GM12878 (cell line): ENCODE measurements at regions not wholly inside any gene's neighbourhood (a gene's known extent, or its start where the extent isn't known, plus 50 kb on each side); places are given as distances from the start of the nearest gene placed in this dataset.

Experiments used
- ATAC-seq: fragments of 200-7000 bp; cut with Tn5 transposase; 3 replicates; pipeline ENCODE4 v1.9.1; 2020; ENCODE audit warnings: mild to moderate bottlenecking, moderate library complexity
- BruUV-seq: library from RNA; stranded (reverse); fragments of 400-500 nt; replicated peaks from 2 replicates; lab custom pipeline; 2021; lab: Mats Ljungman, UMichigan
- CTCF ChIA-PET: fragments of 300-600 bp; sonication (Branson Sonifier 250); formaldehyde crosslinking; extraction: SDS; loops from one replicate; lab custom pipeline; 2021; ENCODE audit warnings: inconsistent platforms; lab: Yijun Ruan, JAX
- POLR2A ChIA-PET: fragments of 350-600 bp; formaldehyde crosslinking; extraction: SDS; loops from one replicate; lab custom pipeline; 2021; ENCODE audit warnings: inconsistent platforms; lab: Charles Lee
- RAD21 ChIA-PET: fragments of 300-600 bp; sonication (Branson Sonifier 250); formaldehyde crosslinking; loops from one replicate; lab custom pipeline; 2023; ENCODE audit warnings: antibody characterized with exemption; ENCODE audit not compliant: unreplicated experiment; lab: Charles Lee
- SMC1A ChIA-PET: fragments of 300-600 bp; sonication (Branson Sonifier 250); formaldehyde crosslinking; loops from one replicate; lab custom pipeline; 2023; ENCODE audit not compliant: unreplicated experiment, uncharacterized antibody; lab: Charles Lee
- DNase-seq: peaks from one replicate; pipeline ENCODE4 v3.0.0-alpha.2; 2011; ENCODE audit warnings: low read depth, low spot score
- FAIRE-seq: peaks from 3 replicates; lab custom pipeline; 2011; peaks lifted over from hg19 to GRCh38; lab: Jason Lieb, UNC
- H2AFZ ChIP-seq: 2 replicates; pipeline ENCODE4 v1.6.0; 2011; ENCODE audit warnings: low read depth, low read length, control low read depth; ENCODE audit not compliant: control insufficient read depth
- H3K27ac ChIP-seq: 2 replicates; pipeline ENCODE4 v1.5.1; 2011; ENCODE audit warnings: control low read depth; ENCODE audit not compliant: control insufficient read depth, insufficient read depth
- H3K27me3 ChIP-seq, 2 experiments: replicated peaks in 1 of 2; 2 replicates each; pipeline versions ENCODE4 v1.6.0 to v1.6.1; 2011; ENCODE audit warnings: low read length in 1 of 2; ENCODE audit not compliant: control insufficient read depth in 2 of 2, insufficient read depth in 2 of 2
- H3K36me3 ChIP-seq, 2 experiments: 2 replicates each; pipeline ENCODE4 v1.5.1; 2011; ENCODE audit warnings: low read length in 1 of 2; ENCODE audit not compliant: control insufficient read depth in 2 of 2, insufficient read depth in 2 of 2
- H3K4me1 ChIP-seq: 2 replicates; pipeline ENCODE4 v1.6.1; 2011; ENCODE audit warnings: mild to moderate bottlenecking, low read length, moderate library complexity, mixed read lengths; ENCODE audit not compliant: control insufficient read depth, insufficient read depth
- H3K4me2 ChIP-seq: 2 replicates; pipeline ENCODE4 v1.6.0; 2011; ENCODE audit warnings: control low read depth; ENCODE audit not compliant: control insufficient read depth, insufficient read depth
- H3K4me3 ChIP-seq: fragments of 200-600 bp; sonication (generic); 2 replicates; pipeline ENCODE4 v1.5.1; 2016
- H3K79me2 ChIP-seq: 2 replicates; pipeline ENCODE4 v1.6.0; 2011; ENCODE audit warnings: low read length; ENCODE audit not compliant: control insufficient read depth, insufficient read depth
- H3K9ac ChIP-seq: 2 replicates; pipeline ENCODE4 v1.8.0; 2011; ENCODE audit warnings: low read length, control low read depth, mixed read lengths; ENCODE audit not compliant: control insufficient read depth, insufficient read depth
- H3K9me3 ChIP-seq: replicated peaks from 3 replicates; pipeline ENCODE4 v1.5.1; 2011; ENCODE audit warnings: mild to moderate bottlenecking, low read length; ENCODE audit not compliant: control insufficient read depth, insufficient read depth
- H4K20me1 ChIP-seq: 2 replicates; pipeline ENCODE4 v1.6.0; 2011; ENCODE audit not compliant: control insufficient read depth, insufficient read depth
- BMI1 ChIP-seq: fragments of 450-650 bp; IDR thresholded peaks from 2 replicates; pipeline ENCODE4 v1.6.1; 2016; ENCODE audit warnings: mild to moderate bottlenecking, moderate library complexity, borderline replicate concordance
- CBX3 ChIP-seq: fragments of 200-600 bp; sonication (generic); IDR thresholded peaks from 2 replicates; pipeline ENCODE4 v1.6.1; 2016; ENCODE audit warnings: low read depth, borderline replicate concordance
- GATAD2B ChIP-seq: fragments of 450-650 bp; conservative IDR thresholded peaks from 2 replicates; pipeline ENCODE4 v1.6.1; 2017; ENCODE audit warnings: low read depth, mild to moderate bottlenecking, moderate library complexity
- IKZF1 ChIP-seq: fragments of 450-650 bp; conservative IDR thresholded peaks from 2 replicates; pipeline ENCODE4 v1.6.1; 2017; ENCODE audit warnings: antibody characterized with exemption, mild to moderate bottlenecking
- IRF4 ChIP-seq: IDR thresholded peaks from 2 replicates; pipeline ENCODE4 v1.6.1; 2011; ENCODE audit warnings: low read depth, low read length
- SRF ChIP-seq, 2 experiments: IDR thresholded peaks; 2 replicates each; pipeline ENCODE4 v1.6.1; 2011; ENCODE audit warnings: low read depth in 2 of 2, low read length in 2 of 2, mild to moderate bottlenecking in 1 of 2, moderate library complexity in 1 of 2
- TAF1 ChIP-seq: IDR thresholded peaks from 2 replicates; pipeline ENCODE4 v1.6.1; 2011; ENCODE audit warnings: mild to moderate bottlenecking, low read depth, low read length, borderline replicate concordance
- WGBS: methylation state at CpG from one replicate; pipeline ENCODE4 v1.1.6; 2016; ENCODE audit warnings: low lambda C conversion rate; ENCODE audit not compliant: insufficient replicate concordance, insufficient coverage; ENCODE audit errors: missing lambda C conversion rate; 5-methylcytosine and 5-hydroxymethylcytosine counted together
- in situ Hi-C: fragments of 300-500 bp; cut with MboI; formaldehyde crosslinking; loops from 9 replicates; pipeline ENCODE4 v1.14.3; 2018; ENCODE audit warnings: mixed read lengths
- intact Hi-C: fragments of 100-400 bp; cut with micrococcal nuclease; formaldehyde crosslinking; loops from one replicate; pipeline ENCODE4 v1.14.2; 2022; ENCODE audit not compliant: unreplicated experiment
- TF ChIP-seq, protein P1 (sequence below): IDR thresholded peaks from 2 replicates; pipeline ENCODE4 v1.6.1; 2012; ENCODE audit warnings: low read depth, low read length, improper control_type of control experiment
- TF ChIP-seq, protein P2 (sequence below): fragments of 450-650 bp; IDR thresholded peaks from 2 replicates; pipeline ENCODE4 v1.6.1; 2017; ENCODE audit warnings: borderline replicate concordance
- TF ChIP-seq, protein P3 (sequence below): fragments of 450-650 bp; IDR thresholded peaks from 2 replicates; pipeline ENCODE4 v1.6.1; 2016; ENCODE audit warnings: mild to moderate bottlenecking
- TF ChIP-seq, protein P4 (sequence below): fragments of 150-350 bp; IDR thresholded peaks from 2 replicates; pipeline ENCODE4 v1.6.1; 2016; ENCODE audit warnings: low read depth, low read length

DNA sequence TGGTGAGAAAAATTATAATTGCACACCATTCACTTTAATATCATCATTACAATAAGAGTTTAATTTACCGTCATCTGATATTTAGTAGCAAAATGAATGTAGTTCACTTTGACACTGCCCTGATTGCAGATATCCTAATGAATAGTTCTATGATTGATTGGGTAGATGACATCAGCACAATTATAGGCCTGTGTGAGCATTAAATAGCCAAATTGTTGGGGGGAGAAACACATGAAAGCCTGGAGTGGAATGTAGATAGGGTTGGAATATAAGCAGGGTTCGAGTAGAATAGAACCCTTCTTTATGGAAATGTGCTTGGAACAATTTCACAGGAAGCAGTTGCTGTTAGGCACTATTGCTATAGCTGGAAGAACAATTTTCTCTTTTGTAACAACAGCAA is 1526.2 kb downstream of the RPA4 start:
- no peak overlapping the region for H3K4me3 ChIP-seq
- intact Hi-C loops, result no loop called here
- FAIRE-seq (no peak), DNase-seq (no peak), ATAC-seq (no peak)
- 48% methylated on average over 2 of the region's 2 CpGs for WGBS
- SMC1A ChIA-PET, result no interaction called here
- in situ Hi-C loops, result no loop called here
- no peaks in the 10 kb centered on the region for H3K36me3 ChIP-seq
- H3K9me3 ChIP-seq, result no peaks in the 10 kb centered on the region
- H3K4me1 ChIP-seq, result no peaks in the 10 kb centered on the region
- TF ChIP-seq, protein P1, sequence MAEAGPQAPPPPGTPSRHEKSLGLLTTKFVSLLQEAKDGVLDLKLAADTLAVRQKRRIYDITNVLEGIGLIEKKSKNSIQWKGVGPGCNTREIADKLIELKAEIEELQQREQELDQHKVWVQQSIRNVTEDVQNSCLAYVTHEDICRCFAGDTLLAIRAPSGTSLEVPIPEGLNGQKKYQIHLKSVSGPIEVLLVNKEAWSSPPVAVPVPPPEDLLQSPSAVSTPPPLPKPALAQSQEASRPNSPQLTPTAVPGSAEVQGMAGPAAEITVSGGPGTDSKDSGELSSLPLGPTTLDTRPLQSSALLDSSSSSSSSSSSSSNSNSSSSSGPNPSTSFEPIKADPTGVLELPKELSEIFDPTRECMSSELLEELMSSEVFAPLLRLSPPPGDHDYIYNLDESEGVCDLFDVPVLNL, result no peak
- TF ChIP-seq TAF1, result no peak
- no TSS peak for BruUV-seq
- CTCF ChIA-PET, result no interaction called here
- H3K9ac ChIP-seq, result no peak overlapping the region
- POLR2A ChIA-PET, result no interaction called here
- H3K79me2 ChIP-seq, result no peaks in the 10 kb centered on the region
- H4K20me1 ChIP-seq, result no peaks in the 10 kb centered on the region
- no peaks in the 10 kb centered on the region for H3K27me3 ChIP-seq
- no peak overlapping the region for H3K4me2 ChIP-seq
- H3K27ac ChIP-seq, result no peak overlapping the region
- RAD21 ChIA-PET, result no interaction called here
- H2AFZ ChIP-seq, result no peak overlapping the region

GRCh38 chrX:98412058-98412457 is 1528.3 kb downstream of the RPA4 start:
- Histone ChIP-seq H2AFZ (no peak overlapping the region), H3K4me3 (no peak overlapping the region), H3K9me3 (no peaks in the 10 kb centered on the region), H3K9ac (no peak overlapping the region), H3K27me3 (no peaks in the 10 kb centered on the region), H4K20me1 (no peaks in the 10 kb centered on the region), H3K79me2 (no peaks in the 10 kb centered on the region), H3K4me1 (no peaks in the 10 kb centered on the region), H3K4me2 (no peak overlapping the region), H3K36me3 (no peaks in the 10 kb centered on the region), H3K27ac (no peak overlapping the region)
- in situ Hi-C loops (no loop called here), intact Hi-C loops (no loop called here)
- ChIA-PET CTCF (no interaction called here), POLR2A (no interaction called here), RAD21 (no interaction called here), SMC1A (no interaction called here)
- 6% methylated on average over 1 of the region's 1 CpG for WGBS
- BruUV-seq, result no TSS peak
- DNase-seq (no peak), ATAC-seq (no peak), FAIRE-seq (no peak)
- TF ChIP-seq IRF4 (no peak), BMI1 (no peak), GATAD2B (no peak), SRF (IDR thresholded peaks at IDR 0.05; ENCODE audit: low read depth in 2 of 2, low read length in 2 of 2) (no peak), CBX3 (no peak), IKZF1 (no peak)
- TF ChIP-seq, protein P2, sequence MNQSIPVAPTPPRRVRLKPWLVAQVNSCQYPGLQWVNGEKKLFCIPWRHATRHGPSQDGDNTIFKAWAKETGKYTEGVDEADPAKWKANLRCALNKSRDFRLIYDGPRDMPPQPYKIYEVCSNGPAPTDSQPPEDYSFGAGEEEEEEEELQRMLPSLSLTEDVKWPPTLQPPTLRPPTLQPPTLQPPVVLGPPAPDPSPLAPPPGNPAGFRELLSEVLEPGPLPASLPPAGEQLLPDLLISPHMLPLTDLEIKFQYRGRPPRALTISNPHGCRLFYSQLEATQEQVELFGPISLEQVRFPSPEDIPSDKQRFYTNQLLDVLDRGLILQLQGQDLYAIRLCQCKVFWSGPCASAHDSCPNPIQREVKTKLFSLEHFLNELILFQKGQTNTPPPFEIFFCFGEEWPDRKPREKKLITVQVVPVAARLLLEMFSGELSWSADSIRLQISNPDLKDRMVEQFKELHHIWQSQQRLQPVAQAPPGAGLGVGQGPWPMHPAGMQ, result no peak
- TF ChIP-seq, protein P3, sequence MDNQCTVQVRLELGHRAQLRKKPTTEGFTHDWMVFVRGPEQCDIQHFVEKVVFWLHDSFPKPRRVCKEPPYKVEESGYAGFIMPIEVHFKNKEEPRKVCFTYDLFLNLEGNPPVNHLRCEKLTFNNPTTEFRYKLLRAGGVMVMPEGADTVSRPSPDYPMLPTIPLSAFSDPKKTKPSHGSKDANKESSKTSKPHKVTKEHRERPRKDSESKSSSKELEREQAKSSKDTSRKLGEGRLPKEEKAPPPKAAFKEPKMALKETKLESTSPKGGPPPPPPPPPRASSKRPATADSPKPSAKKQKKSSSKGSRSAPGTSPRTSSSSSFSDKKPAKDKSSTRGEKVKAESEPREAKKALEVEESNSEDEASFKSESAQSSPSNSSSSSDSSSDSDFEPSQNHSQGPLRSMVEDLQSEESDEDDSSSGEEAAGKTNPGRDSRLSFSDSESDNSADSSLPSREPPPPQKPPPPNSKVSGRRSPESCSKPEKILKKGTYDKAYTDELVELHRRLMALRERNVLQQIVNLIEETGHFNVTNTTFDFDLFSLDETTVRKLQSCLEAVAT, result no peak
- TF ChIP-seq, protein P4, sequence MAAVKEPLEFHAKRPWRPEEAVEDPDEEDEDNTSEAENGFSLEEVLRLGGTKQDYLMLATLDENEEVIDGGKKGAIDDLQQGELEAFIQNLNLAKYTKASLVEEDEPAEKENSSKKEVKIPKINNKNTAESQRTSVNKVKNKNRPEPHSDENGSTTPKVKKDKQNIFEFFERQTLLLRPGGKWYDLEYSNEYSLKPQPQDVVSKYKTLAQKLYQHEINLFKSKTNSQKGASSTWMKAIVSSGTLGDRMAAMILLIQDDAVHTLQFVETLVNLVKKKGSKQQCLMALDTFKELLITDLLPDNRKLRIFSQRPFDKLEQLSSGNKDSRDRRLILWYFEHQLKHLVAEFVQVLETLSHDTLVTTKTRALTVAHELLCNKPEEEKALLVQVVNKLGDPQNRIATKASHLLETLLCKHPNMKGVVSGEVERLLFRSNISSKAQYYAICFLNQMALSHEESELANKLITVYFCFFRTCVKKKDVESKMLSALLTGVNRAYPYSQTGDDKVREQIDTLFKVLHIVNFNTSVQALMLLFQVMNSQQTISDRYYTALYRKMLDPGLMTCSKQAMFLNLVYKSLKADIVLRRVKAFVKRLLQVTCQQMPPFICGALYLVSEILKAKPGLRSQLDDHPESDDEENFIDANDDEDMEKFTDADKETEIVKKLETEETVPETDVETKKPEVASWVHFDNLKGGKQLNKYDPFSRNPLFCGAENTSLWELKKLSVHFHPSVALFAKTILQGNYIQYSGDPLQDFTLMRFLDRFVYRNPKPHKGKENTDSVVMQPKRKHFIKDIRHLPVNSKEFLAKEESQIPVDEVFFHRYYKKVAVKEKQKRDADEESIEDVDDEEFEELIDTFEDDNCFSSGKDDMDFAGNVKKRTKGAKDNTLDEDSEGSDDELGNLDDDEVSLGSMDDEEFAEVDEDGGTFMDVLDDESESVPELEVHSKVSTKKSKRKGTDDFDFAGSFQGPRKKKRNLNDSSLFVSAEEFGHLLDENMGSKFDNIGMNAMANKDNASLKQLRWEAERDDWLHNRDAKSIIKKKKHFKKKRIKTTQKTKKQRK, result no peak
